GM21360 (cell line): ENCODE measurements at regions not wholly inside any gene's neighbourhood (a gene's known extent, or its start where the extent isn't known, plus 50 kb on each side); places are given as distances from the start of the nearest gene placed in this dataset.
"Not testable (repeated sequence)": the region's sequence is repeated elsewhere in the genome, so short reads cannot be mapped to it uniquely, and the experiment has no call there.

ENCODE experiments used
- ATAC-seq: cut with Tn5 transposase; IDR thresholded peaks from one replicate; pipeline ENCODE4 v1.9.1; 2021; ENCODE audit warnings: mild to moderate bottlenecking, moderate library complexity; ENCODE audit not compliant: unreplicated experiment

DNA sequence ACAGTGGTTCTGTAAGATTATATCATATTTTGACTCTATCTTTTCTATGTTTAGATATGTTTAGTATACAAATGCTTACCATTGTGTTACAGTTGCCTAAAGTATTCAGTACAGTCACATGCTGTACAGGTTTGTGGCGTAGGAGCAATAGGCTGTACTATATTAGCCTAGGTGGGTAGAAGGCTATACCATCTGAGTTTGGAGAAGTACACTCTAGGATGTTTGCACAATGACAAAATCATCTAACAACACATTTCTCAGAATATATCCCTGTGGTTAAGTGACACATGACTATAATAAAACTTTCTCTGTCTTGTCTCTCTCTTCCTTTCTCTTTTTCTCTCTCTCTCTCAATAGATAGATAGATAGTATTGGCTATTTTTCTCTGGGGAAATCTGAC lies 1053.1 kb downstream of the STIM2 start:
- ATAC-seq, result no peak

DNA sequence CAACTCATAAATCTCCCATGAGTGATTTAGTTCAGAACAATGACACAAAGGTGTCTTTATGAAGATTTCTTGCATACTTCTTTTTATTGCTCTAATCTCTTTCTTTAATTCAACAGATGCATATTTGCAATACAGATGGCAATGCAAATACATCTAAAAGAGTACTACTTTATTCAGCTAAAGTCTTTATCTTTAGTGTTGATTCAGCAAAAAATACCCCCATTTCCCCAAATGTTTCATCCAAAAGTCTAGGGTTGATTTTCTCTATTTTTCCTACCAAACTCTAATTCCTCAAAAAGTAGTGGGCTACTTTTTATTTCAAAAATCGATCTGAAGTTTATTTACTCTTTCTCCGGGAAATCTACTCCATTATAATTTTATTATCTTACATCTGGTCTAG lies 1055.2 kb downstream of the STIM2 start:
- ATAC-seq, result no peak

DNA sequence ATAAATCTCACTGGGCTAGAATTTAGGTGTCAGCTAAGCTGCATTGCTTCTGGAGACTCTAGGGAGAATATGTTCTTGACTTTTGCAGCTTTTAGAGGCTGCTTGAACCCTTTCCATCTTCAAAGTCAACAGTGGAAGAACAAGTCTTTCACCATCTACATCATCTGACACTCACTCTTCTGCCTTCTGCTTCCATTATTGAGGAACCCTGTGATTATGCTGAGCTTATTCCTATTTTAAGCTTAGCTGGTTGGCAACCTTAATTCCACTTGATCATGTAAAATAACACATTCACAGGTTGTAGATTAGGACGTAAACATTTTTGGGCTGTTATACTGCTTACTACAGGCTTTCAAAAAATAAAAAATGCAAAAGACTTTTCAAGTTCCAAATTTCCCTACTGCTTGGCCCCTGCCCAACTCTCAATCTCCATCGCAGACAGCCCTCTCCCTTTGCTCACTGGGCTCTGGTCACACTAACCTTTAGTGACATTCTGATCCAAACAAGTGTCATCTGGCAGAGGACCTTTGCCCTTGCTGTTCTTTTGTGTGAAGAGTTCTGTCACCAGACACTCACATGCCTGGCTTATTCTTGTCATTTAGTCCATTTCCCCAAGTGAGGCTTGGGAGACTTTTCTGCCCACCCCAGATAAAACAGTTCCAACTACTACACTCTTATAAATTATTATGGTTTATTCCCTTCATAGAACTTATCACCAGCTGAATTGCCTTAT lies 1056.0 kb downstream of the STIM2 start:
- no peak for ATAC-seq

DNA sequence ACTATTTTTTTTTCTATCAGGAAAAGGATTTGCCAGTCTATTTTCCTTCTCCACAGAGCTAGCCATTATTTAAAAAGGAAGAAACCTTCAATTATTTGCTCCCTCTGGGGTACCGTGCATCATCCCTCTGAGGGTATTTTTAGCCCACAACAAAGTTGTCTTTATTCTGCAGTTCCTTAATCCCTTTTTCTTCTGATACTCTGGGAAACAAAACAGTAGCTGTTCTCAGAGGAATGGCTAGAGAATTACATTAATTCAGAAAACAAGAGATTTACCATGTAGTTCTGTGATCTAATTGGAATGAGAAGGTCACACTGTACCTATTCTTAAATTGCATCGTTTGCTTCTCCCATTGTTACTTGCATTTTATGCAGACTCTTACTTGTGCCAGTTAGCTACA lies 1056.7 kb downstream of the STIM2 start:
- no peak for ATAC-seq

DNA sequence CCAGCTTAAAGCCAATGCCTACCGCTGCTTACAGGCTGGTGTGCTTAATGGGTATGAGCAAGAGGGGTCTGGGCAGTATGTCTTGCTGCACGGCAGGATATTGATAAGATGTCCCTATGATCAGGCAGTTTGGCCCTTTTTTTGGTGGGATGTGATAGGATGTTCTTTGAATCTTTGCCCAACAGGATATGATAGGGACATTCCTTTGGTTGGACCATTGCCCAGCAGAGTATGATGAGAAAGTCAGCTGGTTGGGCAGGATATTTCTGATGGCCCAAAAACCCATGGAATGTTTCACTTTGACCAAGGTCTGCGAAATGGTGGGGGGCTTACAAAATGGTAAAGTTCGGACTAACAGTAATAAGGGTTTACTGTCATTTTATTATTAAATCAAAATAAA lies 1060.6 kb downstream of the STIM2 start:
- ATAC-seq, result no peak

DNA sequence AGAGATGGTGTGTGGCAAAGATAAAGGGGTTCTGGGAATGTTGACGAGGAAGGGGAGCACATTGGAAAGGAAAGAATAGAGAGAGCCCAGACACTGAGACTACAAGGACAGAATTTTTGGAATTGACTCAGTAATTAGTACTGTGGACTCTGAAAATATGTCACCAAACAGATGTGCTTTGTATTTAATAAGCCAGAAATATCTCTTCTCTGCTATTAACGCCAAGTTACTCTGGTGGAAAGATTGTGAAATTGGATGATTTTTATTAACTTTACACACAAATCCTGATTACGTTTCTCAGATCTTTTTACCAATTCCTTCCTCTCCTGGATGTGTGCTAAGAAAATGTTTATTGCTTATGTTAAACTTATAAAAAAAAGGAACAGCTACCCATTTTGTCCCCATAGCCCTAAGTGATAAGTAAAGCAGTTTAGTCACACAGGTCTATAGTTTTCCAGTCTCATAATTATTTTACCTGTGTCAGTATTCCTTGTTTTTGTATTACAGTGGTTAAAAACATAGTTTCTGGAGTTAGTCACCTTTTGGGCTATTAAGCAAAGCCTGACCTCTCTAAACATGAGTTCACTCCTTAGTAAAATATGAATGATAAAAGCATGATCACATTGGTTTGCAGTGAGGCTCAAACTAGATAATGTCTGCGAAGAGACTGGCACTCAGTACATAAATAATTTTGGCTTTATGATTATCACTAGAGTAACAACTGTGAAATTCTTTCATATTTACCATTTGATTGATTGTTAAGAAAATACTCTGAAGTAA lies 1068.3 kb downstream of the STIM2 start:
- ATAC-seq, result no peak

DNA sequence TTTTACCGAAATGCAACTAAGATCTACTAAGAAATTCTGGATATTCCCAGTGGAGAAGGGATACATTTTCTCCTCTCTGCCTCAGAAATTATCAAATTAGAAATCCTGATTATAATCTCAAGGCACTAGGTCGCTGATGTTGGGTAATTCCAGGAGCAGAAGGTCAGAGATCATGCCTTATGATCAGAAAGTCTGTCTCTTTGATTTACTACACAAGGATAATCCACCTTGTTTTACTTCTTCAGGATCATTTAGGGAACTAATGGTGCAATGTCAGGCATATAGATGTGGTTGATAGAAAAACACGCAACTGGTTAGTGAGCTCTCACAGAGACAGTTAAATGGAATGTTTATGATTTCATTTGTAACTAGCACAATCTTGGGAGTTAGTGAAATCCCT lies 1069.7 kb downstream of the STIM2 start:
- ATAC-seq, result no peak

DNA sequence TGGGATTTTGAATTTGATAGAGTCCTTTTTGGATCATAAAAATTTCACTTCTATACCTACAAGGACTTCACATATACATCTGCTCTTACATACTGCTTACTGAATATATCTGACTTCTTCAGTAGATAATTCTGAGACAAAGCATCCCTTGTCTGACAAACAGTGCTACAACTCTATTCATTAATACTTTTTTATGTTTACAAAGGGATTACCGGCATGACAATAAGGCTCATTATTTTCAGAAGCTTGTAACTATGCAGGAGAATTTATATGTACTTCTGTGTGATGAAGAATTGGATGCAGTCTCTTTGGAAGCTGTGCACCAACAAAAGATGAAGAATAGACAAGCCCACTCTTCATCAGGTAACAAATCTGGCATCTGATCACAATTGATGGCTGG lies 1070.3 kb downstream of the STIM2 start:
- ATAC-seq, result no peak

DNA sequence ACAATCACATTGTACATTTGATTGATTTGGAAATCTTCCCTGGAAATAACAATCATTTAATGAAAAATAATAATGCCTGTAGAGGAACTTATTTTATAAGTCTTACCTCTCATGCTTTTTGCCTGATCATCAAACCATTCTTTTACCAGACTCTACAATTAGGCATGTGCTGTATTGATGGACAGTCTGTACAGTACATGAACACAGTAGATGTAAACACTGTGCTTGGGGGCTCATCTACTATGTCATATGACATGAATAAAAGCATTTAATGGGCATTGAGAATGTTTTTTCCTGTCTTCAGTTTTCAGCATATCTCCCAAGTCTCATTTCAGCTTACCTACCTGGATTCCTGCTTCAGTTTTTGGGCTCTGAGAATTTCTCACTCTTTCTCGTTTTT lies 1070.9 kb downstream of the STIM2 start:
- no peak for ATAC-seq

DNA sequence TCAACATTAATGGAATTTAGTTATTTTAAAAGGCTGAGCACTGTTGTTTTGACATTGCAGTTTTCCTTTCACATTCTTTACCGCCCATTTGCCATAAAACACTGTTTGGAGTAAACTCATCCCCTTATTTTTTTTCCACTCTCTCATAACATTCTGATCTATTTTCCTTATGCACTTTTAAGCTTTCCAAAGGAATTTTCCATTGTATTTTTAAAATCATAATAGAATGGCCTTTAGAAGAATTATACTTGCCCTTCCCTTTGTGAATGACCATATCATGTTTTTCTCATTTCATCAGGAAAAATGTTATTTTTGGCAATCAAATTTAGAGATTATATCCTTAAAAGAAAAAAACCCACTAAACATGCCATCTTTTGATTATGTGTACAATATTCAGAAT lies 1074.2 kb downstream of the STIM2 start:
- ATAC-seq, result no peak

DNA sequence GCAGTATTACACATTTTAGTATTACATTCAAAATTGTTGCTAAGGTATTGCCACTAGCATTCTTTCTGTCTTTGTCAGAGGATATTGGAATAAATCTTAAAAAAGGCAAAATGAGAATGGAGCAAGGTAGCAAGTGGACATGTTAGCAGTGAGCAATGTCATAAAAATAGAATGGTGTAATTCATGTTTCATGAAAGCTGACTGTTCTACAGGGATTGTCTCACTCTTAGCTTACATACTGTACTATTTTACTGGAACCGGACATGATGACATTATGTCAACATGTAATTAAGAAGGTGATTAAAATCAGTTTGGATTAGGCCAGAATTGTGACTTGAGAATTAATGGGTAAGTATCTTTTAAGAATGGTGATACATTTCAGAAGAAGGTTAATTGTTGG lies 1086.2 kb downstream of the STIM2 start:
- ATAC-seq, result no peak

DNA sequence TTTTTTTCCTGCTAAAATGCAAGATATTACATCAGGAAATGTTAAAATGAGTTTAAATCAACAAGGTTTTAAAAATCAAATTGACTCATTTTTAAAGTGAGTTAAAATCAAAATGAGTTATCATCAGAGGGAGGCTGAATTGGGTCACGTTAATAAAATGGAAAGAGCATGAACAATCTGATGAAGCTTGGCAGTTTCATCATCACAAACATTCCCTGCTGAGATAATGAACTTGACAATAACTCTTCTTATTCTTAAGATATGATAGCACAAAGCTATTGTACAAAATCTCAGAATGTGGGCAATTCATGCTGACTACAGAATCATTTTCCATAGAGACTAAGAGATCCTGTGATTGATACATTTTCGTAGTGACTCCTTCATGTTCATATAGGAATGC lies 1086.7 kb downstream of the STIM2 start:
- no peak for ATAC-seq

DNA sequence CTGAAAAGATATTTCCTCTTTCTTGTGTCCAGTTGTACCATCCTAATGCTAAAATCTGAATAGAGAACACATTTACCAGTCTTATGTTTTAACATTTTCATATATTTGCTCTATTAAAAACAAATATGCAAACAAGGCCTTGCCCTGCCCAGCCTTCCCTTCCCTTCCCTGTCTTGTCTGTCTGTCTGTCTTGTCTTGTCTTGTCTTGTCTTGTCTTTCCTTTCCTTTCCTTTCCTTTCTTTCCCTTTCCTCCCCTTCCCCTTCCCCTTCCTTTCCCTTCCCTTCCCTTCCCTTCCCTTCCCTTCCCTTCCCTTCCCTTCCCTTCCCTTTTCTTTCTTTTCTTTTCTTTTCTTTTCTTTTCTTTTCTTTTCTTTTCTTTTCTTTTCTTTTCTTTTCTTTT lies 1103.5 kb downstream of the STIM2 start:
- no peak for ATAC-seq

DNA sequence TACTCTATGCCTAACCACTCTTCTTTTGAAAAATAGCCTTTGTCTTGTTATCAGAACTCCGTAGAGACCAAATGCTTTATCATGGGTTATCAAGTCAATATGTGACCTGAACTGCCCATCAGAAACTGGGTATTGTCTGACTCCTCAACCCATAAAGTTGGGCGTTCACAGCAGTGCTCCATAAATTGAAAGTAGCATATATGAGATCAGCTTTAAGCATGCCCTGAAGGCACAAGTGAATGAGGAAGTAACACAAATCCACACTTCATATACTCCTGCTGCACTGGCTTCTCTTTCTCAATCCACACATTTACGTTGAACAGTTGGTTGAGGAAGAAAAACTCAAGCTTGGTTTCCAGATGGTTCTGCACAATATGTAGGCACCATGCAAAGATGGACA lies 1106.0 kb downstream of the STIM2 start:
- ATAC-seq, result no peak

DNA sequence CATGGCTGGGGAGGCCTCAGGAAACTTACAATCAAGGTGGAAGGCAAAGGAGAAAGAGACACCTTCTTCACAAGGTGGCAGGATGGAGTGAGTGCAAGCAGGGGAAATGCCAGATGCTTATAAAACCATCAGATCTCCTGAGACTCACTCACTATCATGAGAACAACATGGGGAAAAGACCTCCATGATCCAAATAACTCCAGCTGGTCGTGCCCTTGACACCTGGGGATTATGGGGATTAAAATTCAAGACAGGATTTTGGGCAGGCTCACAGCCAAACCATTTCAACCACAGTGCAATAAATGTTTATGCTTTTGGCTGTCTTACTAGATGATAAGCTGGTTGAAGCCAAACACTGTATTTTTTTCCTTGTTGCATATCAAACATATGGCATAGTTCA lies 1112.4 kb downstream of the STIM2 start:
- no peak for ATAC-seq

DNA sequence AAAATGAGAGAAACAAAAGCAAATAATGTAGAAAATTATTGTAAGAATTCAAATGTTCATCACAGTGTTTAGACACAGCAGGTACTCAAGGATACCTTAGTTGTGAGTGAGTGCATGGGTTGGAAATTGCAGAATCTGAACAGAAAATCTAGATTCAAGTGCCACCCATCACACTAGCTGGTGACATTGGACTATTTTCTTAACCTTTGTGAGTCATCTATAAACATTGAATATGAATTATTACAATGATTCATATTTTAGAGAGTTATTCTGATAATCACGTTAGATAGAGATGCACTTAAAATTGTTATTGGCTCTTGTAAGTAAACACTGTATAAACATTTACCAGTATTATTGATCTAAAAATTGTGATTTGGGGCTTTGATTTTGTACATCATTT lies 1113.1 kb downstream of the STIM2 start:
- no peak for ATAC-seq

DNA sequence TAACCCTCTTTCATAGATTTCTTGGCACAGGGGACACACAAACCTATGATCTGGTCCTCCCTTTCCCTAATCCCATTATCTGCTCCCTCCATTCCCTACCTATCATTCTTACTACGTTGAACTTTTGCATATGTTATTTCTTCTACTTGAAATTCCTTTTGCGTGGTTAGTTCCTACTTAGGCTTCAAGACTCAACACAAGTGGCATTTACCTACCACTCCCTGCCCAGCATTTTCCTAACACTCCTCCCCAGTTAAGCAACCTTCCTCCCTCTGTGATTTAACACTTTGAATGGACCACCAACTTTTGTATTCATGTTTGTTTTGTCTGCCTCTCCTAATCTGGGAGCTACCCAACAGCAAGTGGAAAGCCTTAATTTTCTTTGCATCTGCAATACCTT lies 1113.7 kb downstream of the STIM2 start:
- no peak for ATAC-seq

DNA sequence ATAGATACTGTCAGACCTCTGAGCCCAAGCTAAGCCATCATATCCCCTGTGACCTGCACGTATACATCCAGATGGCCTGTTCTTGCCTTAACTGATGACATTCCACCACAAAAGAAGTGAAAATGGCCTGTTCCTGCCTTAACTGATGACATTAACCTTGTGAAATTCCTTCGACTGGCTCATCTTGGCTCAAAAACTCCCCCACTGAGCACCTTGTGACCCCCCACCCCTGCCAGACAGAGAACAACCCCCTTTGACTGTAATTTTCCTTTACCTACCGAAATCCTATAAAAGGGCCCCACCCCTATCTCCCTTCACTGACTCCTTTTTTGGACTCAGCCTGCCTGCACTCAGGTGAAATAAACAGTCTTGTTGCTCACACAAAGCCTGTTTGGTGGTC lies 1114.2 kb downstream of the STIM2 start:
- ATAC-seq, result not testable (repeated sequence)

DNA sequence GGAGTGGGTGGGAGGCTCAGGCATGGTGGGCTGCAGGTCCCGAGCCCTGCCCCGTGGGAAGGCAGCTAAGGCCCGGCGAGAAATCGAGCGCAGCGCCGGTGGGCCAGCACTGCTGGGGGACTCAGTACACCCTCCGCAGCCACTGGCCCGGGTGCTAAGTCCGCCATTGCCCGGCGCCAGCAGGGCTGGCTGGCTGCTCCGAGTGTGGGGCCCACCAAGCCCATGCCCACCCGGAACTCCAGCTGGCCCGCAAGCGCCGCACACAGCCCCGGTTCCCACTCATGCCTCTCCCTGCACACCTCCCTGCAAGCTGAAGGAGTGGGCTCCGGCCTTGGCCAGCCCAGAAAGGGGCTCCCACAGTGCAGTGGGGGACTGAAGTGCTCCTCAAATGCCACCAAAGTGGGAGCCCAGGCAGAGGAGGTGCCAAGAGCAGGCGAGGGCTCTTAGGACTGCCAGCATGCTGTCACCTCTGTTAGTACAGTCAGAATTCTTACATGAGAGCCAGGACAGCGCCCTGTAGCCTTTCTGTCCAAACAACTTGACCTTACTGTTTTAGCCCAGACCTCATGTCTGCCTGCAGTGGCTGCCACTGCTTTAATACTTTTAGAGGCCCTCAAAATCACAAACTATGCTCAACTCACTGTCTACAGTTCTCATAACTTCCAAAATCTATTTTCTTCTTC lies 1117.9 kb downstream of the STIM2 start:
- ATAC-seq, result not testable (repeated sequence)

DNA sequence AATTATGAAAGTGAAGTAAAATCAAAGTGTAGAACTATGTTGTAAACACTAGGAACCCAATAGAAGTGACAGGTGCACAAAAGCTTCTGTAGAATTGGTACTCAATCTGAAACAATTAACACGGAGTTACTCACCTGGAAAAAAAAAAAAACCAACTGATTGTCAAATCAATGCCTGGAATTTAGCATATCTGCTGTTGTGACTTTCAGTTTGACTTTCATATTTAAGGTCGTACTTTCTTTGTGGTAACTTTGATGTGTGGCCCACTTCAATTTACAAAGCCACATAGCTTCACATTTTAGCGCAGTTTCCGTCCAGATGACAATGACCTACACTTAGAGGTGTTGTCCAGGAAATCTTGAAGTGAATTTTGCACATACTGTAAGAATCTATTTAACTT lies 1124.9 kb downstream of the STIM2 start:
- no peak for ATAC-seq

DNA sequence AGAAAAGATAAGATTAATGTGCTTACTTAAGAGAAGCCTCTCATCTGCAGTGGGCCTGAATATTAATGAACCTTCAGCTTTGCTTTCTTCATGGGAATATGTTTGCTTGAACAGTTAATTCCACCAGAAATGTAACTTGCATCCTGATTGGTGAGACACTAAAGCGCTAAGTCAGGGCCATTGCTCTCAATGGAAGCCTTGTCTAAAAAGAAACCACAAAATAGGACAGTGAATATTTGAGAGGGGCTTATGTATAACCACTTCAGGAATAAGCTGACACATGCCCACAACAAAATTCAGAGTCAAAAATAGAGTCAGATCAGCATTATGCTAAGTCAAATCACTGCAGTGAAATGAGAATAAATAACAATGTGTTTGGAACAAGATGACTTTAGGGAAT lies 1125.8 kb downstream of the STIM2 start:
- no peak for ATAC-seq

DNA sequence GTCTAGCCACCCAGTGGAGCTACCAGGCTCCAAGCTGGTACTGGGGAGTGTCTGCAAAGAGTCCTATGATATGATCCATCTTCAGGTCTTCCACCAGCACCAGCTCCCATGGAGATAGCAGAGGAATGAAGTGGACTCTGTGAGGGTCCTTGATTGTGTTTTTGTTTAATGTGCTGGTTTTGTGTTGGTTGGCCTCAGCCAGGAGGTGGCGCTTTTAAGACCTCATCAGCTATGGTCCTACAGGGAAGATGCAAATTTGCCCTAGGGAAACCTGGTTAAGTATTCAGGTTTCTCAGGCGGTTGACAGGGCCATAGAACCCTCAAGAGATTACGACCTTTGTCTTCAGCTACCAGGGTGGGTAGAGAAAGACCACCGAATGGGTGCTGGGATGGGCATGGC lies 1141.1 kb downstream of the STIM2 start:
- ATAC-seq, result no peak
